ENCODE measurements at regions not wholly inside any gene's neighbourhood (a gene's known extent, or its start where the extent isn't known, plus 50 kb on each side); places are given as distances from the start of the nearest gene placed in this dataset.
A peak's percentile ranks its signal among the peaks of the same experiment; 100 is the strongest.

- no peak for DNase-seq (ENCODE audit: low spot score in 2 of 2)
- Histone ChIP-seq H3K4me1 (peaks cover 0 to 2% of the 10 kb centered on the region in 2 donors), H3K9me3 (no peaks in the 10 kb centered on the region), H3K27ac (no peak overlapping the region), H3K4me3 (no peak overlapping the region), H3K27me3 (no peaks in the 10 kb centered on the region), H3K36me3 (no peaks in the 10 kb centered on the region)
- TF ChIP-seq CTCF (IDR thresholded peaks at IDR 0.05), result no peak
- intact Hi-C loops (cut with DNase I), result no loop called here
These were observed 132.8 kb upstream of the C2CD4B start for GRCh38 chr15:62297933-62298332.

DNA sequence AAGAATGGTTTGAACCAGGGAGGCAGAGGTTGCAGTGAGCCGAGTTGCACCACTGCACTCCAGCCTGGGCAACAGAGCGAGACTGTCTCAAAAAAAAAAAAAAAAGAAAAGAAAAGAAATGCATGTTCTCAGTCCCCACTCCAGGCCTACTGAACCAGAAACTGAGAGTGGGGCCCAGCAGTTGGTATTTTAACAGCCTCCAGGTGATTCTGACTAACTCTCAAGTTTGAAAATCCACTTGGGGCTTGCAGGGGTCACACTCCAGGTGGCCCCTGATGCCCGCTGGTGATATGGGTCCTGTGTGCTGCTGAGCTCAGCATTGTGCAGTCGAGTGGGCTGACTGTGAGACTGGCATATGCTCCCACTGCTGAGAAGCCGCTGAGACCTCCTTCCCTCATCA, 133.7 kb upstream of the C2CD4B start:
- Histone ChIP-seq H3K4me1 (peaks cover 0 to 2% of the 10 kb centered on the region in 2 donors), H3K4me3 (no peak overlapping the region), H3K27me3 (no peaks in the 10 kb centered on the region), H3K27ac (no peak overlapping the region), H3K9me3 (no peaks in the 10 kb centered on the region), H3K36me3 (no peaks in the 10 kb centered on the region)
- TF ChIP-seq CTCF (IDR thresholded peaks at IDR 0.05), result no peak
- intact Hi-C loops (cut with DNase I), result no loop called here
- no peak for DNase-seq (ENCODE audit: low spot score in 2 of 2)

DNA sequence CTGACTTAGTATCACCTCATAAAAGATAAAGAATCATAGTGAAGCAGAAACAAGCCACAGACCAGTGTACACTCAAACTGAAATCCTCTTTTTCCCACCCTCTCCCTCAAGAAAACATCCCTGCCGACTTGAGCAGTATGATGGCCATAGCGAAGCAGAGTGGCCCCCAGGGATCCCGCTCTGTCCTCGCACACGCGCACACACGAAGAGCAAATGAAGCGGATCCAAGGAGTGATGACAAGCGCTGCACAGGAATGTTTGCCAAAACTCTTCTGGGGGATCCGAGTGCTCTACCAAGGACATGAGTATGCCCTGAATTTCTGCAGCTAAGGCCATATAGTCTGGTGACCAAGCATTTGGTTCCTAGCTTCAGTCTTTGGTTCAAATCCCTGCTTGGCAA, 134.5 kb upstream of the C2CD4B start:
- TF ChIP-seq CTCF (IDR thresholded peaks at IDR 0.05), result no peak
- H3K4me3 ChIP-seq, result no peak overlapping the region
- H3K27ac ChIP-seq, result no peak overlapping the region
- DNase-seq (ENCODE audit: low spot score in 2 of 2), result no peak
- peaks cover 0 to 2% of the 10 kb centered on the region in 2 donors for H3K4me1 ChIP-seq
- intact Hi-C loops (cut with DNase I), result no loop called here
- H3K27me3 ChIP-seq, result no peaks in the 10 kb centered on the region
- H3K9me3 ChIP-seq, result no peaks in the 10 kb centered on the region
- H3K36me3 ChIP-seq, result no peaks in the 10 kb centered on the region

- Histone ChIP-seq H3K36me3 (no peaks in the 10 kb centered on the region), H3K4me3 (no peak overlapping the region), H3K9me3 (no peaks in the 10 kb centered on the region), H3K27me3 (no peaks in the 10 kb centered on the region), H3K27ac (no peak overlapping the region), H3K4me1 (peaks cover 0 to 2% of the 10 kb centered on the region in 2 donors)
- no peak for TF ChIP-seq CTCF (IDR thresholded peaks at IDR 0.05)
- intact Hi-C loops (cut with DNase I), result loop anchor here (10.0 kb wide), 1 partner anchor 427 kb away; no protein-coding TSS in a partner anchor
- DNase-seq (ENCODE audit: low spot score in 2 of 2), result no peak
These were observed 137.0 kb upstream of the C2CD4B start for GRCh38 chr15:62301993-62302675.

DNA sequence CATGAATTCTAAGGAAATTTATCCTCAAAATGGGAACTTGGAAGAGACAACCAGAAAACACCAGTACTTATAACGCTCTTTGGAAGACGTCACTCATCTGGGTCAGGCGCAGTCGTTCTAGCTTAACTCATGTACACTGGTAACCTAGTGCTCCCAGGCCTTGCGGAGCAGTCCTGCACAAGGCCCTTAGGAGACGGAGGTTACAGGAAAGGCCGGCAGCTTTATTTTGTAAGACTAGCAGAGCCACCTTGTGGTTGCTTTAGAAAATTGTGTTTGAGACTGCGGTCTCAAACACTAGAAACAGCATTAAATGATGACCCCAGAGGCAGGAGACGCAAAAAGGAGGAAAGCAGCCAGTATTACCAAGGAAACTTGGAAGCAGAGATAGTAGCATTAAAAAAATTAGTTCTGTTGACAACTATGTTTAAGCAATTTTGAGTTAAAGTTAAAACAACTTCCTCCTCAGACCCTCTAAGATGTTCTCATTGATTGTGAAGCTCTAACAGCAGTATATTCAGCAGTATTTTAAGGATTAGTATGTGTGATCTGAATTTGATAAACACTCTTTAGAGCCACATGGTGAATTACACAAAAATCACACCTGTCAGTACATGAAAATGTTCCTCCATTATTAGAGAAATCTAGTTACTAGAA, 141.9 kb upstream of the C2CD4B start:
- no peaks in the 10 kb centered on the region for H3K36me3 ChIP-seq
- H3K4me3 ChIP-seq, result no peak overlapping the region
- H3K27me3 ChIP-seq, result no peaks in the 10 kb centered on the region
- no peaks in the 10 kb centered on the region for H3K9me3 ChIP-seq
- DNase-seq (ENCODE audit: low spot score in 2 of 2), result peak in 1 of 2 donors; percentile 75
- H3K27ac ChIP-seq, result no peak overlapping the region
- intact Hi-C loops (cut with DNase I), result loop anchor here (10.0 kb wide), 1 partner anchor 432 kb away; no protein-coding TSS in a partner anchor
- peak in 2 of 3 experiments; percentile 59 to 71 for TF ChIP-seq CTCF (IDR thresholded peaks at IDR 0.05)
- peaks cover 0 to 2% of the 10 kb centered on the region in 2 donors for H3K4me1 ChIP-seq

Data from ascending aorta (tissue), 2 donors.